ENCODE measurements at regions not wholly inside any gene's neighbourhood (a gene's known extent, or its start where the extent isn't known, plus 50 kb on each side); places are given as distances from the start of the nearest gene placed in this dataset.

DNA sequence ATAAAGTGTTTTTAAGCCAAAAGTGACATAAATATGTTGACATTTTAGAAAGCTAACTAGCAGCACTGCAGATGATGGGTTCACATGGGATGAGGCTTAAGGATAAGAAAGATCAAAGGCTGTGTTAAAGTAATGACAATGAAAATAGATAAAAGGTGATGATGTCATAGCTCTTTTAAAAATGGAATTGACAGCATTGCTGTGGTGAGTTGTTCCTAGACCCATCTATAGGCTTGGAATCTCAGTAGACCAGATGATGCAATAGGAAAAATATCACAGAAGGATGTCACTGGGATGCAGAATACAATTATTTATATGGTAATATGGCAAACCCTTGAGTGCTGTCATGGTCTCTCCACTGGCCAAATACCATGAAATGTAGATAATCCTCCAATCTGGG lies 286.0 kb downstream of the PLA2G4A start:
- H3K27me3 ChIP-seq (ENCODE audit: insufficient read depth, low read length), result no peaks in the 10 kb centered on the region
- no peak overlapping the region for H3K4me3 ChIP-seq (ENCODE audit: low read length)
- no peak overlapping the region for H2AFZ ChIP-seq (ENCODE audit: low read depth, low read length)
- no peaks in the 10 kb centered on the region for H3K4me1 ChIP-seq (ENCODE audit: insufficient read depth, low read length)
- no peaks in the 10 kb centered on the region for H3K36me3 ChIP-seq (ENCODE audit: insufficient read depth, low read length)
- no peaks in the 10 kb centered on the region for H3K9me3 ChIP-seq (ENCODE audit: low read length)

- Histone ChIP-seq H3K27me3 (ENCODE audit: insufficient read depth, low read length) (no peaks in the 10 kb centered on the region), H3K4me1 (ENCODE audit: insufficient read depth, low read length) (peaks cover 2% of the 10 kb centered on the region), H3K9me3 (ENCODE audit: low read length) (no peaks in the 10 kb centered on the region), H3K36me3 (ENCODE audit: insufficient read depth, low read length) (no peaks in the 10 kb centered on the region), H2AFZ (ENCODE audit: low read depth, low read length) (no peak overlapping the region), H3K4me3 (ENCODE audit: low read length) (no peak overlapping the region)
Observed at GRCh38 chr1:187121661-187122060, 292.9 kb downstream of the PLA2G4A start.

- H2AFZ ChIP-seq (ENCODE audit: low read depth, low read length), result no peak overlapping the region
- no peak overlapping the region for H3K4me3 ChIP-seq (ENCODE audit: low read length)
- H3K9me3 ChIP-seq (ENCODE audit: low read length), result no peaks in the 10 kb centered on the region
- no peaks in the 10 kb centered on the region for H3K27me3 ChIP-seq (ENCODE audit: insufficient read depth, low read length)
- no peaks in the 10 kb centered on the region for H3K36me3 ChIP-seq (ENCODE audit: insufficient read depth, low read length)
- peaks cover 2% of the 10 kb centered on the region for H3K4me1 ChIP-seq (ENCODE audit: insufficient read depth, low read length)
Observed at GRCh38 chr1:187122566-187122965, 293.8 kb downstream of the PLA2G4A start.

DNA sequence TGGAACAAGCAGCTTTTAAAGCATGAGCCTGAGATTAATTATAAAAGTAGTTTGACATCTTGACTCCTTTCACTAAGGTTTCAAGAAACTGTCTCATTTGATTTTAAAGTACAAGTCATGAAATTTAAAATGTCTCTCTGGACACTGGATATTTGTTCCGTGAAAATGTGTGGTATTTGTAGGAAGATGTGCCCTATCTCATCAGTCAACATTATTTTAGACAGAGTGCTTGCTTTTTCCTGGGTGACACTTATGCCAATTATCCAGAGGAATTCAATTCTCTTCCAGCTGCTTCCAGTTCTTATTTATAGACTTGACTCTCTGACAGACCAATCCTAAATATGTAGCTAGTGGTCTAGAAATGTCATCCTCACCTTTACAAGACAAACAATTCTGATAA lies 300.4 kb downstream of the PLA2G4A start:
- Histone ChIP-seq H3K4me1 (ENCODE audit: insufficient read depth, low read length) (no peaks in the 10 kb centered on the region), H3K36me3 (ENCODE audit: insufficient read depth, low read length) (no peaks in the 10 kb centered on the region), H3K4me3 (ENCODE audit: low read length) (no peak overlapping the region), H3K9me3 (ENCODE audit: low read length) (no peaks in the 10 kb centered on the region), H2AFZ (ENCODE audit: low read depth, low read length) (no peak overlapping the region), H3K27me3 (ENCODE audit: insufficient read depth, low read length) (no peaks in the 10 kb centered on the region)

- no peak overlapping the region for H2AFZ ChIP-seq (ENCODE audit: low read depth, low read length)
- no peaks in the 10 kb centered on the region for H3K9me3 ChIP-seq (ENCODE audit: low read length)
- no peak overlapping the region for H3K4me3 ChIP-seq (ENCODE audit: low read length)
- no peaks in the 10 kb centered on the region for H3K4me1 ChIP-seq (ENCODE audit: insufficient read depth, low read length)
- no peaks in the 10 kb centered on the region for H3K36me3 ChIP-seq (ENCODE audit: insufficient read depth, low read length)
- H3K27me3 ChIP-seq (ENCODE audit: insufficient read depth, low read length), result no peaks in the 10 kb centered on the region
Observed at GRCh38 chr1:187143783-187144182, 315.0 kb downstream of the PLA2G4A start.

- H3K4me3 ChIP-seq (ENCODE audit: low read length), result no peak overlapping the region
- no peaks in the 10 kb centered on the region for H3K36me3 ChIP-seq (ENCODE audit: insufficient read depth, low read length)
- no peaks in the 10 kb centered on the region for H3K9me3 ChIP-seq (ENCODE audit: low read length)
- no peaks in the 10 kb centered on the region for H3K4me1 ChIP-seq (ENCODE audit: insufficient read depth, low read length)
- H2AFZ ChIP-seq (ENCODE audit: low read depth, low read length), result no peak overlapping the region
- no peaks in the 10 kb centered on the region for H3K27me3 ChIP-seq (ENCODE audit: insufficient read depth, low read length)
Observed at GRCh38 chr1:187146388-187146787, 317.6 kb downstream of the PLA2G4A start.

GRCh38 chr1:187151555-187151954 lies 322.8 kb downstream of the PLA2G4A start:
- no peaks in the 10 kb centered on the region for H3K4me1 ChIP-seq (ENCODE audit: insufficient read depth, low read length)
- H3K9me3 ChIP-seq (ENCODE audit: low read length), result no peaks in the 10 kb centered on the region
- H3K36me3 ChIP-seq (ENCODE audit: insufficient read depth, low read length), result no peaks in the 10 kb centered on the region

DNA sequence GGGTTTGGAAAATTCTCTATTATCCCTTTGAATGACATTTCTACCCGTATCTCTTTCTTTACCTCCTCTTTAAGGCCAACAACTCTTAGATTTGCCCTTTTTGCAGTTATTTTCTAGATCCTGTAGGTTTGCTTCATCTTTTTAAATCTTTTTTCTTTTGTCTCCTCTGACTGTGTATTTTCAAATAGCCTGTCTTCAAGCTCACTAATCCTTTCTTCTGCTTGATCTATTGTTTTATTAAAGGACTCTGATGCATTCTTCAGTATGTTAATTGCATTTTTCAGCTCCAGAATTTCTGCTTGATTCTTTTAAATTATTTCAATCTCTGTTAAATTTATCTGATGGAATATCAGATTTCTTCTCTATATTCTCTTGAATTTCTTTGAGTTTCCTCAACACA lies 324.3 kb downstream of the PLA2G4A start:
- Histone ChIP-seq H3K4me1 (ENCODE audit: insufficient read depth, low read length) (no peaks in the 10 kb centered on the region), H3K4me3 (ENCODE audit: low read length) (no peak overlapping the region), H3K36me3 (ENCODE audit: insufficient read depth, low read length) (no peaks in the 10 kb centered on the region), H3K27me3 (ENCODE audit: insufficient read depth, low read length) (no peaks in the 10 kb centered on the region), H2AFZ (ENCODE audit: low read depth, low read length) (no peak overlapping the region), H3K9me3 (ENCODE audit: low read length) (no peaks in the 10 kb centered on the region)

More at GRCh38 chr1:187151555-187151954, 322.8 kb downstream of the PLA2G4A start:
- no peak overlapping the region for H2AFZ ChIP-seq (ENCODE audit: low read depth, low read length)
- no peak overlapping the region for H3K4me3 ChIP-seq (ENCODE audit: low read length)
- no peaks in the 10 kb centered on the region for H3K27me3 ChIP-seq (ENCODE audit: insufficient read depth, low read length)

GRCh38 chr1:187157115-187157514 lies 328.4 kb downstream of the PLA2G4A start:
- Histone ChIP-seq H3K9me3 (ENCODE audit: low read length) (no peaks in the 10 kb centered on the region), H3K36me3 (ENCODE audit: insufficient read depth, low read length) (no peaks in the 10 kb centered on the region), H3K4me3 (ENCODE audit: low read length) (no peak overlapping the region), H3K4me1 (ENCODE audit: insufficient read depth, low read length) (no peaks in the 10 kb centered on the region), H3K27me3 (ENCODE audit: insufficient read depth, low read length) (no peaks in the 10 kb centered on the region), H2AFZ (ENCODE audit: low read depth, low read length) (no peak overlapping the region)

GRCh38 chr1:187157552-187157951 lies 328.8 kb downstream of the PLA2G4A start:
- Histone ChIP-seq H3K27me3 (ENCODE audit: insufficient read depth, low read length) (no peaks in the 10 kb centered on the region), H3K4me3 (ENCODE audit: low read length) (no peak overlapping the region), H3K36me3 (ENCODE audit: insufficient read depth, low read length) (no peaks in the 10 kb centered on the region), H2AFZ (ENCODE audit: low read depth, low read length) (no peak overlapping the region), H3K4me1 (ENCODE audit: insufficient read depth, low read length) (no peaks in the 10 kb centered on the region), H3K9me3 (ENCODE audit: low read length) (no peaks in the 10 kb centered on the region)

GRCh38 chr1:187167555-187167954 lies 338.8 kb downstream of the PLA2G4A start:
- Histone ChIP-seq H3K27me3 (ENCODE audit: insufficient read depth, low read length) (no peaks in the 10 kb centered on the region), H3K4me1 (ENCODE audit: insufficient read depth, low read length) (no peaks in the 10 kb centered on the region), H3K36me3 (ENCODE audit: insufficient read depth, low read length) (no peaks in the 10 kb centered on the region), H2AFZ (ENCODE audit: low read depth, low read length) (no peak overlapping the region), H3K9me3 (ENCODE audit: low read length) (no peaks in the 10 kb centered on the region), H3K4me3 (ENCODE audit: low read length) (no peak overlapping the region)

DNA sequence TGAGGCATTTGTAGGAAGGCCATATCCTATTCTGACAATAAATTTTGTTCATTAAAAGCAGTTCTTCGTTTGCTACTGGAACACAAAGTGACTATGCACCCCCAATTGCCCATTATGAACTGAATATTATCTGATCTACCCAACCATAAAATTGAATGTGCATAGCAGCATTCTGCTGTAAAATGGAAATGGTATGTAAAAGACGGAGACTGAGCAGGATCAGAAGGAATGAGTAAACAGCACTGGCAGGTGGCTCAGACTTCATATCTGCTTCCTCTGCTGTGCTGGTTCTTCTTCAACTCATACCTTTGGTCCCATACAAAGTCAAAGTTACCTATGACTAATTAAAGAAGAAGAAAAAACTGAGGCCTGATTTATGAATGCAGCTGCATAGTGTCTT lies 339.5 kb downstream of the PLA2G4A start:
- H2AFZ ChIP-seq (ENCODE audit: low read depth, low read length), result no peak overlapping the region
- H3K27me3 ChIP-seq (ENCODE audit: insufficient read depth, low read length), result no peaks in the 10 kb centered on the region
- no peaks in the 10 kb centered on the region for H3K9me3 ChIP-seq (ENCODE audit: low read length)
- no peaks in the 10 kb centered on the region for H3K4me1 ChIP-seq (ENCODE audit: insufficient read depth, low read length)
- no peaks in the 10 kb centered on the region for H3K36me3 ChIP-seq (ENCODE audit: insufficient read depth, low read length)
- H3K4me3 ChIP-seq (ENCODE audit: low read length), result no peak overlapping the region

GRCh38 chr1:187185389-187185788 lies 356.6 kb downstream of the PLA2G4A start:
- Histone ChIP-seq H3K27me3 (ENCODE audit: insufficient read depth, low read length) (no peaks in the 10 kb centered on the region), H3K4me1 (ENCODE audit: insufficient read depth, low read length) (no peaks in the 10 kb centered on the region), H3K36me3 (ENCODE audit: insufficient read depth, low read length) (no peaks in the 10 kb centered on the region), H2AFZ (ENCODE audit: low read depth, low read length) (no peak overlapping the region), H3K9me3 (ENCODE audit: low read length) (no peaks in the 10 kb centered on the region), H3K4me3 (ENCODE audit: low read length) (no peak overlapping the region)

DNA sequence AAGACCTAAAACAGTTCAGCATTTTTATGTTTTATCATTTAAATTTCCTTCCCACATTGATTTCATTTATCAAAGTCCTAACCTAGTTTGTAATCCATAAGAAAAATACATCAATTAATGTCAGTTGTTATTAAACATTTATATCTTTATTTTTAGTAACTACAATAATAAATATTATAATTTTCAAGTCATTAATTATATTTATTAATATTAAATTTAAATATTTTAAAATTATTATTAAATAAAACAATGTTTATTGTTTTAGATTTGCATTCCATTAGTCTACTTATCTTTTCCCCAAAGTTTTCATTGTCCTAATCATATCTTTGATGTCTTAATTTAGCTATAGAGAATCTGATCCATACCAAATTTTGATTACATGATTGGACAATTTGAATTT lies 368.9 kb downstream of the PLA2G4A start:
- H3K4me1 ChIP-seq (ENCODE audit: insufficient read depth, low read length), result no peaks in the 10 kb centered on the region
- no peak overlapping the region for H2AFZ ChIP-seq (ENCODE audit: low read depth, low read length)
- no peak overlapping the region for H3K4me3 ChIP-seq (ENCODE audit: low read length)
- H3K9me3 ChIP-seq (ENCODE audit: low read length), result no peaks in the 10 kb centered on the region
- no peaks in the 10 kb centered on the region for H3K27me3 ChIP-seq (ENCODE audit: insufficient read depth, low read length)
- no peaks in the 10 kb centered on the region for H3K36me3 ChIP-seq (ENCODE audit: insufficient read depth, low read length)

Data from neuron (in vitro differentiated cells).